ENCODE measurements at regions not wholly inside any gene's neighbourhood (a gene's known extent, or its start where the extent isn't known, plus 50 kb on each side); places are given as distances from the start of the nearest gene placed in this dataset.
A peak's percentile ranks its signal among the peaks of the same experiment; 100 is the strongest.

- DNase-seq (ENCODE audit: low spot score) = no peak
Observed at GRCh38 chr1:232713785-232714184, 83.9 kb upstream of the SIPA1L2 start.

DNA sequence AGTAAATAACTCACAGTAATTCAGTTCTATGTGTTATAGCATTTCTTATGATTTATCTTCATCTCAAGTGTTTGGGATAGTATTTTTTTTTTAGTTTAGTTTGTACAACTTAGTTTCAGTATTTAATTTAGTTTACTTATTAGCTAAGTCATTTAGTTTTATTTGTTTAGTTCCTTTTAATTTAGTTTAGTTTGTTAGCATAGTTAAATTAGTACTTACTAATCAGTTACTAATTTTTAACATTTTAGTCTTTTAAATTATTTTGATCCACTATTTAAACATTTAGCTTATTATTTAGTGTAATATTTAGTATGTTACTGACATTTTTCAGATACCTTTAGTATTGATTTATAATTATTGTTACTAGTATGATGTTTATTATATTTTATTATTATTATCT, 85.2 kb upstream of the SIPA1L2 start:
- no peak for DNase-seq (ENCODE audit: low spot score)

DNA sequence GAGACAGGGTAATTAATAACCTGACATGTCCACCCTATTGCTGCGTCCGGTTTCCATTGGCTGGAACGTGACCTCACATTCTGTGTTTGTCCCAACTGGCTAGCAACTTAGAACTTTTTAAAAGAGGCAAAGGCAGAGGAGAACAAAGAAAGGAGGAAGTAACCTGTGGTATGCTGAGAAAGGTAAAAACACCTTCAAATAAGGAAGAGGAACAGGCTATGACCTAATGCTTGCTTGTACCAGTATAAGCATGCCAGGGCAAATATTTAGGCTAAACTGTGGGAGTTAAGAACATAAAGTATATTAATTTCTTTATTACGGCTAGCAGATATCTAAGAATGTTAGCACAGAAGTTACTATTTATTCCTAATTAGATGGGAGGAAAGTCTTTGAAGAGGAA, 87.3 kb upstream of the MAP10 start:
- DNase-seq (ENCODE audit: low spot score) = peak; percentile 23

- peak; percentile 56 for DNase-seq (ENCODE audit: low spot score)
Observed at GRCh38 chr1:232718928-232719927, 86.0 kb upstream of the MAP10 start.

DNA sequence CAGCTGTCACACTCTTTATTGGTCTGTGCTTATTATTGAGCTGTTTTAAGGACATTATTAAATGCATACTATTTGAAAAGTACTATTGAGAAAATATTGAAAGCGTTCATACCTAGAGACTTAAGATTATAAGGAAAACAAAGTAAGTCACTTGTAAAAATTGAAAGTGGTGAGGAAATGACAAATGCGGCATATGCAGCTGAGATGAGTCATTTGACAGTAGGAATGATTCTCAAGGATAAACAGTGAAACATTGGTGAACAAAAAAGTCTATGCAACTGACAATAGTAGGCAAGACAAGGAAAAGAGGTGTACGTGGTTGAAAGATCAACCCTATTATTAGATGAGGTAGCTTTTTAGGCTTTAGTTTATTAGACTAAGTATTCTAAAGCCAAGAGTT, 82.6 kb upstream of the MAP10 start:
- DNase-seq (ENCODE audit: low spot score) = peak; percentile 49

DNA sequence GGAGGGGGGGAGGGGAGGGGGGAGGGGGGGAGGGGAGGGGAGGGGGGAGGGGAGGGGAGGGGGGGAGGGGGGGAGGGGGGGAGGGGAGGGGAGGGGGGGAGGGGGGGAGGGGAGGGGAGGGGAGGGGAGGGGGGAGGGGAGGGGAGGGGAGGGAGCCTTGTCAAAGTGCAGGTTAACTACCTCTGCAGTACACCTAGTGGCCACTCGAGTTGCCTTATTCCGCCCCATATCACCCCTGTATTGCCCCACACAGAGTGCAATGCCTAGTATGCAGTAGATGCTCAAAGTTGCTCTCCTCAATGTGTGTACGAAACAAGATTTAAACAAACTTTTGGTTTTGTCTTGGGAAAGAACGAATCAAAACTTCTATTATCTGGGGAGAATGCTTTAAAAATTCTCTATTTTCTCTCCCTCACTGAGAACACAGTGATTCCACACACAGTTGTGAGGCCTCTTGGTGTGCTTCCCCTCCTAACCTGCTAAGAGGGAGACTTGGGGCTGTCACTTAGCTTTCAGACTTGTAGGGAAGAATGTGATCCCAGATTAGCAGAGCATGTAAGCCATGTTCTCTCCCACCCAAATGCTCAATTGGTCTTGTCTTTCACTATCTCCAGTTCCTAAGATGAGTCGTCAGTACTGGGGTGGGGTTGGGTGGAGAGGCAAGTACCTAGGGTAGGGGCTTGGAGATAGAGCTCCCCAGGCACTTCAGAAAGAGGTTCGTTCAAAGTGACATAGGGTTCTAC, 79.7 kb upstream of the MAP10 start:
- no peak for DNase-seq (ENCODE audit: low spot score)

DNA sequence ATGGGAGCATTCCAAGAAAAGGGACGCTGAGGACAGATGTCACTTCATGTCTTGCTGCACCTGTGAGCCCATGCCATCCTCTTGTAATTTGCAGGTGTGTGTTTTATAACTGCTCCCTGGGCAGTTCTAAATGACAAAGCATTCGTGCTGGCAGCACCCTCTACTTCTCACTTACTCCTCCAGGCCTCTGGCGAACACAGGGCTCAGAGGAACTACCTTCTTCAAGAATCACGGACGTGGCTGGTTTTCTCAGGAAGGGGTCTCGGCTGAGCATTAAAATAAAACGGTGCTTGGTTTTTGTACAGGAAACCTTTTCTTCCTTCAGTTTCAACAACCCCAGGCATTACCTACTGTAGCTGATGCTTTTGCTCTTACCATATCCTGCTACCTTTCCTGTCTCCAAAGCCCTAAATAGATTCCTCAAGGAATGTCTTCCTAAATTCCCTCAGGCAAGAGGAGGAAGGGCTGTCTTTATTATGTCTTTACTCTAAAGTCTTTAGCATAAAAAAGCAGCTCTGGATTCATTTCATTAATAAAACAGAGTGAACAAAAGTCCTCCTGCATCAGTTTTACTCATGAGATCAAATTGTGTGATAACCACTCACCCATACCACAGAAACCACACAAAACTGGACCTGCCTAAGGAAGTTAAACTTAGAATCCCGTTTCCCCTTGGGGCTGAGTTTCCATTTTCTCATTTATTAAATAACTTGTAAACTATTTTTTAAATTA, 79.0 kb upstream of the MAP10 start:
- peak; percentile 64 for DNase-seq (ENCODE audit: low spot score)

DNA sequence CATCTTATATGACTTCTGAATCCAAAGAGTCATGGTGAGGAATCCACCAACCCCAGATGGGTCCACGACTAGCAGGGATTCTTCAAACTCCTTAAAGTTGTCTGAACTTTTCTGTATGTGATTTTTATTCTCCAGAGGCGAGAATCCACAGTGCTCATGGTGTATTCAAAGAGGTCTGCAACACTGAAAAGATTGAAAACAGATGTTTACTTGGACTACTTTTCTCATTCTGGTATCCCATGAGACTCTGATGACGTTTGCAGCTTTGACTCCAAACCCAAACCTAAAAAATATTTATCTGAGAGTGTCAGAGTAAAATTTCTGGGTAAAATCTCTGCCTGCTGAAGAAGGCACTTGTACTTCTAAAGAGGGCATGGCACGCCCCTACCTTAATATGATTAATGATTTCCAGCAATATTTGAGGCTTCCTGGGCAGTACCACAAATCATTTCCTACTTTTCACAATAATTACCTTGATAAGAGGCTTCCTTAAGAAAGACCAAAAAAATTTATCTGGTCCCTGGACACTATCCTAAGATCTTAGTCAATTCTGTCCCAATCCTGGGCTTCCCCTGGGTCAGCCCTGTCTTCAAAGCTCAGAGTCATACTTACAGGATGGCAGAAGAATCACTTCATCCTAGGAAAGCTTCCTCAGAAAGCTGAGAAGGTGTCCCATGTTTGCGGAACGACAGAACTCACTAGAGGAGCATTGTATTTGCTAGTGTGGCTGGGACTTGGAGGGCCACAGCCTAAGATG, 76.5 kb upstream of the MAP10 start:
- DNase-seq (ENCODE audit: low spot score) = no peak

DNA sequence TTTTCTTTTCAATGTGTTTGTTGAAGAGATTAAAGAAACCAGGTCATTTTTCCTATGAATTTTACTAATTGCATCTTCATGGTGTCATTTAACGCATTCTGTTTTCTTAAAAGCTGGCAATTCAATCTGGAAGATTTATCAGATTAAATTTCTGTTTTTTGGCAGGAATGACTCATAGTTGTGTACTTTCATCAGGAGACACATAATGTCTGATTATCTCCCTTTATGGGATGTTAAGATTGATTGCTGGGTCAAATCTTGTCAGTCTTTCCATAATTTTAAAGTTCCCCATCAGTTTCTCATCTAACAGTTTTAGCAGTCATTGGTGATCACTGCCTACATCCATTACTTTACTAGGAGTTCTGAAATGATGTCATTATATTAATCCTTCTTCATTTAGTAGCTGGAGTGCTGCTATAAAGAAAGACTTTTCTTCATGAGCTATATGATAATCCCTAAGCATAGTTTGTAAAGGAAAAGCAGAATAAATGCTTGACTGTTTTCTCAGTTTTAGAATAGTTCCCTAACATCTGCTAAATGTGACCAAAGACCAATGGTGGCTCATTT, 72.8 kb upstream of the MAP10 start:
- no peak for DNase-seq (ENCODE audit: low spot score)

DNA sequence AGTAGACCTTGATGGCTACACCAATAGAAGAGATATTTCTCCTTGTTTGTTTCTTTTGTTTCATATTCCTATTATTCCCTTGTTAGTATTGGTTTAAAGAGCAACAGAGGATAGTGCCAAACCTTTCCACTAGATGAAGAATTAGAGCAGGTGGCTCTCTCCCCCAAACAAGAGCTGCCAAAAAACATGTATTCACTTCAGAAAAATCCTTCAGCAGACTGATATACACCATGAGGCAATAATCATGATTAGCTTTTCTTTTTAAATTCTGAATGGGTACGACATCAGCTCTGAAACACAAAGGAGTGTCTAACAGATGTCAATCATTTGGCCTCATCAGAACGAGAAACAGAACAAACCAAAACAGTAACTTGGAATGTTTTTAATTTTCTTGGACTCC, 67.3 kb upstream of the MAP10 start:
- no peak for DNase-seq (ENCODE audit: low spot score)

DNA sequence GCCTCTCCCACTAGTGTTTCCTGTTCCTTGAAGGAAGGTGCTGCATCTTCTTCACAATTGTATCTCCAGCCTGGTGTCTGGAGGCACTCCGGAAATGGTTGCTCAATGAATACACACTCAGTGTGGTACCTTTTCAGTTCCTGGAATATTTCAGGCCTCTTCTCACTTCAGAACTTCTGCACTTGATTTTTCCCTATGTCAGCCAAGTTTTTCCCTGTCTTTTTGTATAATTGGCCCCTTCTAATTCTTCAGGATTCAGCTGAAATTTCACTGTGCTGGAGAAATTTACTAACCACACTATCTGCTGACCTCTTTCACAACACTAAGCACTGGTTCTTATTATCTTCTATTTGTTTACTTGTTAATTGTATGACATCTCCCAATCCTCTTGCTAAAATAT, 61.2 kb upstream of the MAP10 start:
- no peak for DNase-seq (ENCODE audit: low spot score)

- no peak for DNase-seq (ENCODE audit: low spot score)
Observed at GRCh38 chr1:232744847-232745246, 60.4 kb upstream of the MAP10 start.

DNA sequence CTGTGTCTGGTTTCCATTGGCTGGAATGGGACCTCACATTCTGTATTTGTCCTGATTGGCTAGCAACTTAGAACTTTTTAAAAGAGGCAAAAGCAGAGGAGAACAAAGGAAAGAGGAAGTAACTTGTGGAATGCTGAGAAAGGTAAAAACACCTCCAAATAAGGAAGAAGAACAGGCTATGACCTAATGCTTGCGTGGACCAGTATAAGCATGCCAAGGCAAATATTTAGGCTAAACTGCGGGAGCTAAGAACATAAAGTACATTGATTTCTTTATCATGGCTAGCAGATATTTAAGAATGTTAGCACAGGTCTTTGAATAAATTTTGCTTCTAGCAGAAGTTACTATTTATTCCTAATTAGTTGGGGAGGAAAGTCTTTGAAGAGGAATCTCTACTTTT, 59.5 kb upstream of the MAP10 start:
- peak; percentile 11 for DNase-seq (ENCODE audit: low spot score)

- DNase-seq (ENCODE audit: low spot score) = no peak
Observed at GRCh38 chr1:232748910-232749368, 56.3 kb upstream of the MAP10 start.

GRCh38 chr1:232751393-232752140, 53.6 kb upstream of the MAP10 start:
- DNase-seq (ENCODE audit: low spot score) = no peak

DNA sequence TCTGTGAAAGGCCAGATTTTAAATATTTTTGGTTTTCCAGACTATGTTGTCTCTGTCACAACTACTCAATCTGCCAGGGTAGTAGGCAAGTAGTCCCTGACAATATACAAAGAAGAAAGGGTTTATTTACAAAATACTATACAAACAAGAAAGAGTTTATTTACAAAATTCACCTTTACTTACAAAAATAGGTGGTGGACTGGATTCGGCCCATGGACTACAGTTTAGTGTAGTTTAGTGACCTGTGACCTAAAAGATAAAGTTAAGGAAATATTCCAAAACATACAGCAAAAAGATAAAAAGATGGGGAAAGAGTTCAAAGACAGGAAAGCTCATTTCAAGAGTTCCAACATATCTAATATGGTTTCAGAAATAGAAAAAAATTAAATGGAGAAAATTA, 52.9 kb upstream of the MAP10 start:
- no peak for DNase-seq (ENCODE audit: low spot score)

- no peak for DNase-seq (ENCODE audit: low spot score)
Observed at GRCh38 chr1:232754930-232755329, 50.3 kb upstream of the MAP10 start.
